ENCODE measurements at regions not wholly inside any gene's neighbourhood (a gene's known extent, or its start where the extent isn't known, plus 50 kb on each side); places are given as distances from the start of the nearest gene placed in this dataset.

- no peak overlapping the region for H3K4me3 ChIP-seq (ENCODE audit: low read length)
- H3K79me2 ChIP-seq (replicated peaks; ENCODE audit: insufficient read depth, low read length) = no peaks in the 10 kb centered on the region
- no peak overlapping the region for H3K9ac ChIP-seq (ENCODE audit: low read length)
- no peak overlapping the region for H3K4me2 ChIP-seq (ENCODE audit: low read length)
- no peaks in the 10 kb centered on the region for H3K9me2 ChIP-seq (ENCODE audit: insufficient read depth, low read length)
- no peak overlapping the region for H3K27ac ChIP-seq (ENCODE audit: low read length)
- no peaks in the 10 kb centered on the region for H4K20me1 ChIP-seq (ENCODE audit: insufficient read depth)
- TF ChIP-seq EP300 (conservative IDR thresholded peaks at IDR 0.05; ENCODE audit: poor library complexity, severe bottlenecking) (no peak), EZH2 (IDR thresholded peaks at IDR 0.05; ENCODE audit: borderline replicate concordance, insufficient read depth, low read length, poor library complexity, severe bottlenecking) (no peak), SMC3 (conservative IDR thresholded peaks at IDR 0.05; ENCODE audit: poor library complexity) (no peak), REST (IDR thresholded peaks at IDR 0.05; ENCODE audit: borderline replicate concordance) (no peak), CTCF (IDR thresholded peaks at IDR 0.05; ENCODE audit: poor library complexity, severe bottlenecking) (no peak), TAF1 (IDR thresholded peaks at IDR 0.05; ENCODE audit: low read depth) (no peak), POLR2AphosphoS5 (IDR thresholded peaks at IDR 0.05) (no peak), MXI1 (conservative IDR thresholded peaks at IDR 0.05; ENCODE audit: poor library complexity, severe bottlenecking) (no peak), RAD21 (conservative IDR thresholded peaks at IDR 0.05) (no peak)
- H3K36me3 ChIP-seq (ENCODE audit: insufficient read depth, low read length) = no peaks in the 10 kb centered on the region
- H3F3A ChIP-seq (ENCODE audit: insufficient read depth, low read length, poor library complexity, severe bottlenecking) = no peaks in the 10 kb centered on the region
- no peaks in the 10 kb centered on the region for H3K9me3 ChIP-seq (ENCODE audit: low read length)
- no peaks in the 10 kb centered on the region for H3K27me3 ChIP-seq (ENCODE audit: insufficient read depth, low read depth, low read length)
- no peak overlapping the region for H2AFZ ChIP-seq (ENCODE audit: low read depth, low read length)
Measured at GRCh38 chr11:70729949-70730348, 331.6 kb downstream of the CTTN start.

- H3K9me2 ChIP-seq (ENCODE audit: insufficient read depth, low read length) = no peaks in the 10 kb centered on the region
Measured at GRCh38 chr11:70730411-70730810, 332.1 kb downstream of the CTTN start.

More at GRCh38 chr11:70730411-70730810, 332.1 kb downstream of the CTTN start:
- no peak overlapping the region for H3K27ac ChIP-seq (ENCODE audit: low read length)
- H3K4me3 ChIP-seq (ENCODE audit: low read length) = no peak overlapping the region
- H3K9ac ChIP-seq (ENCODE audit: low read length) = no peak overlapping the region
- no peak for TF ChIP-seq SMC3 (conservative IDR thresholded peaks at IDR 0.05; ENCODE audit: poor library complexity)
- TF ChIP-seq POLR2AphosphoS5 (IDR thresholded peaks at IDR 0.05) = no peak
- TF ChIP-seq EZH2 (IDR thresholded peaks at IDR 0.05; ENCODE audit: borderline replicate concordance, insufficient read depth, low read length, poor library complexity, severe bottlenecking) = no peak
- no peak for TF ChIP-seq MXI1 (conservative IDR thresholded peaks at IDR 0.05; ENCODE audit: poor library complexity, severe bottlenecking)
- no peak for TF ChIP-seq RAD21 (conservative IDR thresholded peaks at IDR 0.05)
- no peak for TF ChIP-seq EP300 (conservative IDR thresholded peaks at IDR 0.05; ENCODE audit: poor library complexity, severe bottlenecking)
- no peak for TF ChIP-seq REST (IDR thresholded peaks at IDR 0.05; ENCODE audit: borderline replicate concordance)
- TF ChIP-seq TAF1 (IDR thresholded peaks at IDR 0.05; ENCODE audit: low read depth) = no peak
- TF ChIP-seq CTCF (IDR thresholded peaks at IDR 0.05; ENCODE audit: poor library complexity, severe bottlenecking) = no peak
- no peaks in the 10 kb centered on the region for H3F3A ChIP-seq (ENCODE audit: insufficient read depth, low read length, poor library complexity, severe bottlenecking)
- H2AFZ ChIP-seq (ENCODE audit: low read depth, low read length) = no peak overlapping the region
- no peaks in the 10 kb centered on the region for H4K20me1 ChIP-seq (ENCODE audit: insufficient read depth)
- H3K4me2 ChIP-seq (ENCODE audit: low read length) = no peak overlapping the region
- no peaks in the 10 kb centered on the region for H3K27me3 ChIP-seq (ENCODE audit: insufficient read depth, low read depth, low read length)
- H3K9me3 ChIP-seq (ENCODE audit: low read length) = no peaks in the 10 kb centered on the region
- no peaks in the 10 kb centered on the region for H3K79me2 ChIP-seq (replicated peaks; ENCODE audit: insufficient read depth, low read length)
- H3K36me3 ChIP-seq (ENCODE audit: insufficient read depth, low read length) = no peaks in the 10 kb centered on the region
